OCI-LY7 (cell line): ENCODE measurements at regions not wholly inside any gene's neighbourhood (a gene's known extent, or its start where the extent isn't known, plus 50 kb on each side); places are given as distances from the start of the nearest gene placed in this dataset.

ENCODE experiments used
- BruUV-seq: library from RNA; stranded (reverse); fragments of 400-500 nt; replicated peaks from 2 replicates; lab custom pipeline; 2021; lab: Mats Ljungman, UMichigan
- CTCF ChIA-PET: fragments of 300-600 bp; sonication (Branson Sonifier 250); formaldehyde crosslinking; loops from one replicate; lab custom pipeline; 2022; ENCODE audit warnings: antibody characterized with exemption; ENCODE audit not compliant: unreplicated experiment; lab: Charles Lee
- POLR2A ChIA-PET: fragments of 300-600 bp; sonication (Branson Sonifier 250); formaldehyde crosslinking; loops from one replicate; lab custom pipeline; 2022; ENCODE audit warnings: antibody characterized with exemption; lab: Charles Lee
- DNase-seq: peaks from one replicate; pipeline ENCODE4 v3.0.0-alpha.2; 2015; ENCODE audit warnings: low spot score
- H2AFZ ChIP-seq: fragments of 200-600 bp; sonication (generic), shearing (Covaris generic); 2 replicates; pipeline ENCODE4 v1.6.1; 2014; ENCODE audit warnings: mild to moderate bottlenecking, antibody characterized with exemption, low read length, moderate library complexity
- H3K27ac ChIP-seq: fragments of 200-600 bp; sonication (generic); 2 replicates; pipeline ENCODE4 v1.5.1; 2014; ENCODE audit warnings: mixed run types, low read depth, mild to moderate bottlenecking, moderate library complexity, low read length, inconsistent platforms; ENCODE audit not compliant: poor library complexity, severe bottlenecking
- H3K36me3 ChIP-seq: fragments of 200-600 bp; sonication (generic); 2 replicates; pipeline ENCODE4 v1.6.1; 2014; ENCODE audit warnings: mild to moderate bottlenecking, antibody characterized with exemption, low read length, moderate library complexity, mixed read lengths; ENCODE audit not compliant: insufficient read depth
- H3K4me1 ChIP-seq: fragments of 200-600 bp; sonication (generic); 2 replicates; pipeline ENCODE4 v1.5.1; 2014; ENCODE audit warnings: mild to moderate bottlenecking, low read length; ENCODE audit not compliant: insufficient read depth, poor library complexity, severe bottlenecking
- H3K4me2 ChIP-seq: fragments of 200-600 bp; sonication (generic); 2 replicates; pipeline ENCODE4 v1.6.1; 2014; ENCODE audit warnings: mild to moderate bottlenecking, low read length
- H3K4me3 ChIP-seq: fragments of 200-600 bp; sonication (generic); 2 replicates; pipeline ENCODE4 v1.5.1; 2014; ENCODE audit warnings: mild to moderate bottlenecking, low read depth, low read length; ENCODE audit not compliant: poor library complexity, severe bottlenecking
- H3K79me2 ChIP-seq: fragments of 200-600 bp; sonication (generic); 2 replicates; pipeline ENCODE4 v1.6.1; 2016; ENCODE audit warnings: low read depth, mild to moderate bottlenecking, low read length, moderate library complexity, mixed read lengths; ENCODE audit not compliant: insufficient read depth
- H3K9me2 ChIP-seq: fragments of 200-600 bp; sonication (generic); 2 replicates; pipeline ENCODE4 v1.6.1; 2016; ENCODE audit warnings: mild to moderate bottlenecking, low read length, mixed read lengths; ENCODE audit not compliant: insufficient read depth
- H3K9me3 ChIP-seq: fragments of 200-600 bp; sonication (generic); 2 replicates; pipeline ENCODE4 v1.6.1; 2014; ENCODE audit warnings: mild to moderate bottlenecking, mixed run types, low read length, mixed read lengths
- H4K20me1 ChIP-seq: fragments of 200-600 bp; sonication (generic); 2 replicates; pipeline ENCODE4 v1.6.1; 2014; ENCODE audit warnings: mild to moderate bottlenecking, antibody characterized with exemption, low read length, moderate library complexity, mixed read lengths; ENCODE audit not compliant: insufficient read depth
- EZH2phosphoT487 ChIP-seq: fragments of 200-600 bp; sonication (generic); IDR thresholded peaks from 2 replicates; pipeline ENCODE4 v1.6.1; 2018; ENCODE audit warnings: low read depth, borderline replicate concordance, mild to moderate bottlenecking, mixed run types, antibody characterized with exemption, low read length, moderate library complexity, mixed read lengths
- intact Hi-C: fragments of 100-400 bp; cut with micrococcal nuclease; formaldehyde crosslinking; loops from one replicate; pipeline ENCODE4 v1.10.0; 2022; ENCODE audit not compliant: unreplicated experiment
- TF ChIP-seq, protein P1 (sequence below): fragments of 200-600 bp; sonication (generic); conservative IDR thresholded peaks from 2 replicates; pipeline ENCODE4 v1.5.1; 2014; ENCODE audit warnings: mild to moderate bottlenecking, antibody characterized with exemption, low read length, moderate library complexity, mixed read lengths

DNA sequence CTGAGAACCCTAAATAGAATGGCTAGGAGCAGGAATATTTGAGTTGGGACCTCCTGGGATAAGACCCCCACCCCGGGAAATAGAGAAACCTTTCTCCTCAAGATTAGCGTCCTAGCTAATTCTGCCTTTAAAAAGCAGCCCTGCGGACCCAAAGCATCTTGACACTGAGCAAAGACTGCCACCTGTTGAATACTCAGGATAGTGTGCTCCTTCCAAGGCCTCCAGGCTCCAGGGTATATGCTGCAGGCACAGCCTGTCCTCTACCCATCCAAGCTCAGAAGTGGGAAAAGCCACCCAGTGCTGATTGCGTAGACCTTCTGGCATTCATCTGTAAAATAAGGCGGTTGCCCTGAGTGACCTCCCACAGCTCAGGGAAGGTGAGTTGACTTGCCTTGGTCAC lies 456.2 kb upstream of the DYNLRB2 start:
- intact Hi-C loops, result no loop called here
- Histone ChIP-seq H3K79me2 (no peaks in the 10 kb centered on the region), H2AFZ (no peak overlapping the region), H3K9me2 (no peaks in the 10 kb centered on the region), H3K4me1 (no peaks in the 10 kb centered on the region), H3K4me2 (no peak overlapping the region), H3K27ac (no peak overlapping the region), H4K20me1 (no peaks in the 10 kb centered on the region), H3K9me3 (no peaks in the 10 kb centered on the region), H3K36me3 (no peaks in the 10 kb centered on the region), H3K4me3 (no peak overlapping the region)
- no peak for DNase-seq
- no TSS peak for BruUV-seq
- ChIA-PET CTCF (no interaction called here), POLR2A (no interaction called here)
- TF ChIP-seq, protein P1, sequence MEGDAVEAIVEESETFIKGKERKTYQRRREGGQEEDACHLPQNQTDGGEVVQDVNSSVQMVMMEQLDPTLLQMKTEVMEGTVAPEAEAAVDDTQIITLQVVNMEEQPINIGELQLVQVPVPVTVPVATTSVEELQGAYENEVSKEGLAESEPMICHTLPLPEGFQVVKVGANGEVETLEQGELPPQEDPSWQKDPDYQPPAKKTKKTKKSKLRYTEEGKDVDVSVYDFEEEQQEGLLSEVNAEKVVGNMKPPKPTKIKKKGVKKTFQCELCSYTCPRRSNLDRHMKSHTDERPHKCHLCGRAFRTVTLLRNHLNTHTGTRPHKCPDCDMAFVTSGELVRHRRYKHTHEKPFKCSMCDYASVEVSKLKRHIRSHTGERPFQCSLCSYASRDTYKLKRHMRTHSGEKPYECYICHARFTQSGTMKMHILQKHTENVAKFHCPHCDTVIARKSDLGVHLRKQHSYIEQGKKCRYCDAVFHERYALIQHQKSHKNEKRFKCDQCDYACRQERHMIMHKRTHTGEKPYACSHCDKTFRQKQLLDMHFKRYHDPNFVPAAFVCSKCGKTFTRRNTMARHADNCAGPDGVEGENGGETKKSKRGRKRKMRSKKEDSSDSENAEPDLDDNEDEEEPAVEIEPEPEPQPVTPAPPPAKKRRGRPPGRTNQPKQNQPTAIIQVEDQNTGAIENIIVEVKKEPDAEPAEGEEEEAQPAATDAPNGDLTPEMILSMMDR, result 0 out of 2 replicates have a peak, but pooled peaks have one; percentile 36
- TF ChIP-seq EZH2phosphoT487, result no peak

DNA sequence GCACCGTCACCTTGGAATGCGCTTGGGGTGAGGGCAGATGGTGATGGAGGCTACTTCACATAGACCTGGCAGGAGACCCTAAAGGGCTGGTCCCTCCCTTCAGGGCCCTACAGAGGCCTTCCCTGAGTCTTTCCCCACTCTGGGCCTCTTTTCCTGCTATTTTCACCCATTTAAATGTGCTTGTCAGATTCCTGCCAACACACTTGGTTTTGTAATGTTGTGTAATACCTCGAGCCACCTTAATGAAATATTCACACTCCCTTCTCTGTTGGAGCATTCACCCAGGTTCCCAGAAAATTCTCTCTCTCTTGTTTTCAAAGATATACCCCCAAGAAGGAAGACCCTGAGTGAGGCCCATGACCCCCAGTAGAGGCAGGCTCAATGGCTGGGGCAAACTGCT lies 456.6 kb upstream of the DYNLRB2 start:
- H3K36me3 ChIP-seq, result no peaks in the 10 kb centered on the region
- no peak overlapping the region for H3K27ac ChIP-seq
- no peaks in the 10 kb centered on the region for H3K4me1 ChIP-seq
- no peaks in the 10 kb centered on the region for H3K9me2 ChIP-seq
- TF ChIP-seq EZH2phosphoT487, result no peak
- no TSS peak for BruUV-seq
- H3K9me3 ChIP-seq, result no peaks in the 10 kb centered on the region
- ChIA-PET CTCF (no interaction called here), POLR2A (no interaction called here)
- H3K4me2 ChIP-seq, result no peak overlapping the region
- H3K79me2 ChIP-seq, result no peaks in the 10 kb centered on the region
- no peaks in the 10 kb centered on the region for H4K20me1 ChIP-seq
- H2AFZ ChIP-seq, result no peak overlapping the region
- intact Hi-C loops, result no loop called here
- no peak for DNase-seq
- H3K4me3 ChIP-seq, result no peak overlapping the region

DNA sequence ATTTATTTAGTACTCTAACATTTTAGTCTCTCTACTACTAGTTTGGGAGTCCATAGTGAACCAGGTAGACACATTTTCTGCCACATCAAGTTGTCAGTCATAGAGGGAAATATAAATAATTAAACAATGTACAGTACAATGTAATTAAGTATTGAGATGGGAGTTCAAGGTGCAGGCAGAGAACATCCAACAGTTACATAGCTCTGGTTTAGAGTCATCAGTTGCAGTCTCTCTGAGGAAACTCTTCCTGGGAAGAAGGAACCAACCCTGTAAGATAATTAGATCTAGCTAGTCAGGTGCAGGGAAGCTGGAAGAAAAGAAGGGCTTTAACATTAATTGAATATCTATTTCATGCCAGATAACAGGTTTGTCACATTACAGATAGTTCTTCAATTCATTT lies 457.9 kb upstream of the DYNLRB2 start:
- Histone ChIP-seq H3K36me3 (no peaks in the 10 kb centered on the region), H3K27ac (no peak overlapping the region), H3K9me3 (no peaks in the 10 kb centered on the region), H3K4me1 (no peaks in the 10 kb centered on the region), H3K4me3 (no peak overlapping the region), H3K79me2 (no peaks in the 10 kb centered on the region), H2AFZ (no peak overlapping the region), H3K9me2 (no peaks in the 10 kb centered on the region), H4K20me1 (no peaks in the 10 kb centered on the region), H3K4me2 (no peak overlapping the region)
- DNase-seq, result no peak
- ChIA-PET CTCF (no interaction called here), POLR2A (no interaction called here)
- no TSS peak for BruUV-seq
- intact Hi-C loops, result no loop called here
- TF ChIP-seq, protein P1, result no peak
